Right lobe of liver (tissue), 6 donors: ENCODE measurements at regions not wholly inside any gene's neighbourhood (a gene's known extent, or its start where the extent isn't known, plus 50 kb on each side); places are given as distances from the start of the nearest gene placed in this dataset.

ENCODE experiments used
- ATAC-seq, 4 donors: fragments of 200-7000 bp; cut with Tn5 transposase; one replicate each; pipeline ENCODE4 v1.9.1; 2020; ENCODE audit warnings: mild to moderate bottlenecking in 4 of 4, moderate library complexity in 4 of 4
- DNase-seq, 3 donors: peaks; one replicate each; pipeline ENCODE4 v3.0.0-alpha.2; 2020
- H3K27ac ChIP-seq, 3 donors: fragments of 200-600 bp; one replicate each; pipeline ENCODE4 v1.8.0; 2022
- H3K27me3 ChIP-seq, 2 donors: fragments of 200-600 bp; one replicate each; pipeline ENCODE4 v1.8.0; 2022
- H3K36me3 ChIP-seq, 4 donors: fragments of 200-600 bp; sonication (generic) in 1 of 4; one replicate each; pipeline versions ENCODE4 v1.5.1 to v1.8.0; 2017 to 2022; ENCODE audit warnings: control low read depth in 1 of 4
- H3K4me1 ChIP-seq, 4 donors: fragments of 200-600 bp; sonication (generic) in 1 of 4; one replicate each; pipeline versions ENCODE4 v1.5.1 to v1.8.0; 2017 to 2022; ENCODE audit warnings: control low read depth in 1 of 4
- H3K4me3 ChIP-seq, 3 donors: fragments of 200-600 bp; one replicate each; pipeline ENCODE4 v1.8.0; 2022
- H3K9me3 ChIP-seq, 4 donors: fragments of 200-600 bp; sonication (generic) in 1 of 4; one replicate each; pipeline versions ENCODE4 v1.5.1 to v1.8.0; 2017 to 2022; ENCODE audit warnings: control low read depth in 1 of 4
- POLR2A ChIP-seq: fragments of 450-650 bp; IDR thresholded peaks from one replicate; pipeline ENCODE4 v1.6.1; 2017; ENCODE audit warnings: antibody characterized with exemption, mild to moderate bottlenecking
- WGBS: methylation state at CpG from one replicate; pipeline ENCODE4 v1.1.6; 2018; ENCODE audit warnings: low coverage, low lambda C conversion rate; ENCODE audit not compliant: insufficient coverage; ENCODE audit errors: missing lambda C conversion rate; 5-methylcytosine and 5-hydroxymethylcytosine counted together
- intact Hi-C, 2 donors: fragments of 100-400 bp; cut with DNase I; formaldehyde crosslinking; loops; one replicate each; pipeline versions ENCODE4 v1.11.2 to v1.14.1; 2022
- TF ChIP-seq, protein P1 (sequence below), 4 donors: fragments of 200-600 bp in 3 of 4; fragments of 450-650 bp in 1 of 4; IDR thresholded peaks; one replicate each; pipeline versions ENCODE4 v1.5.1 to v1.8.0; 2016 to 2022; ENCODE audit warnings: antibody characterized with exemption in 4 of 4, mild to moderate bottlenecking in 2 of 4
- donor health status: DM: no; HTN: yes; CAD: no.
- donor health status: DM: no; HTN: no; CAD: no.
- donor health status: DM: no; HTN: no; CAD: no.
- donor health status: DM: no; HTN: yes; CAD: no.
- donor health status: DM: no; HTN: yes; CAD: no.

DNA sequence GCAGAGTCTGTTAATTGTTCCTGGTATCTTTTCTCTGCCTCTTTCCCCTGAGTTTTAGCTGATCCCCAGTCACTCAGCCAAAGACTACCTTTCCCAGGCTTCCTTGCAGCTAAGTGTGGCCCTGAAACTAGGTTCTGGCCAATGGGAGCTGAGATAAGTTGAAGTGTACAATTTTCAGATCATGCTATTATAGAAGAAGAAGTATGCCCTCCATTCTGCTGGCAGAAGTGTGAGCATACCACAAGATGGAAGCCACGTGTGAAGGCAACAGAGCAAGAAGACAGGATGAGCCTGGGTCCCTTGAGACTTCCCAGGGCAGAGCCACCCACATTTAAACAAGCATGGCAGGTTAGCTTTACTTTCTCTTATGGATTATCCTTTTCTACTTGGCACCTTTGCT, 273.2 kb downstream of the HIVEP2 start:
- ATAC-seq: no peak
- H3K4me3 ChIP-seq: no peak overlapping the region
- TF ChIP-seq, protein P1, sequence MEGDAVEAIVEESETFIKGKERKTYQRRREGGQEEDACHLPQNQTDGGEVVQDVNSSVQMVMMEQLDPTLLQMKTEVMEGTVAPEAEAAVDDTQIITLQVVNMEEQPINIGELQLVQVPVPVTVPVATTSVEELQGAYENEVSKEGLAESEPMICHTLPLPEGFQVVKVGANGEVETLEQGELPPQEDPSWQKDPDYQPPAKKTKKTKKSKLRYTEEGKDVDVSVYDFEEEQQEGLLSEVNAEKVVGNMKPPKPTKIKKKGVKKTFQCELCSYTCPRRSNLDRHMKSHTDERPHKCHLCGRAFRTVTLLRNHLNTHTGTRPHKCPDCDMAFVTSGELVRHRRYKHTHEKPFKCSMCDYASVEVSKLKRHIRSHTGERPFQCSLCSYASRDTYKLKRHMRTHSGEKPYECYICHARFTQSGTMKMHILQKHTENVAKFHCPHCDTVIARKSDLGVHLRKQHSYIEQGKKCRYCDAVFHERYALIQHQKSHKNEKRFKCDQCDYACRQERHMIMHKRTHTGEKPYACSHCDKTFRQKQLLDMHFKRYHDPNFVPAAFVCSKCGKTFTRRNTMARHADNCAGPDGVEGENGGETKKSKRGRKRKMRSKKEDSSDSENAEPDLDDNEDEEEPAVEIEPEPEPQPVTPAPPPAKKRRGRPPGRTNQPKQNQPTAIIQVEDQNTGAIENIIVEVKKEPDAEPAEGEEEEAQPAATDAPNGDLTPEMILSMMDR (IDR thresholded peaks at IDR 0.05): no peak
- TF ChIP-seq POLR2A: no peak
- H3K9me3 ChIP-seq: no peaks in the 10 kb centered on the region
- no peak for DNase-seq
- H3K36me3 ChIP-seq: no peaks in the 10 kb centered on the region
- H3K4me1 ChIP-seq: peaks cover 0 to 10% (median 0%) of the 10 kb centered on the region in 4 donors
- no peak overlapping the region for H3K27ac ChIP-seq
- WGBS: 40% methylated on average over 1 of the region's 1 CpG
- H3K27me3 ChIP-seq: no peaks in the 10 kb centered on the region
- intact Hi-C loops: no loop called here

GRCh38 chr6:142675517-142675916, 269.5 kb downstream of the HIVEP2 start:
- Histone ChIP-seq H3K4me3 (no peak overlapping the region), H3K36me3 (no peaks in the 10 kb centered on the region), H3K27ac (no peak overlapping the region), H3K4me1 (no peaks in the 10 kb centered on the region), H3K9me3 (no peaks in the 10 kb centered on the region), H3K27me3 (no peaks in the 10 kb centered on the region)
- TF ChIP-seq, protein P1 (IDR thresholded peaks at IDR 0.05): no peak
- TF ChIP-seq POLR2A: no peak
- DNase-seq (no peak), ATAC-seq (no peak)
- intact Hi-C loops: no loop called here
- no CpG with 5 or more reads among the region's 5 CpGs for WGBS

- no peak for ATAC-seq
- H3K36me3 ChIP-seq: no peaks in the 10 kb centered on the region
- intact Hi-C loops: no loop called here
- no peaks in the 10 kb centered on the region for H3K27me3 ChIP-seq
- H3K27ac ChIP-seq: no peak overlapping the region
- no peak overlapping the region for H3K4me3 ChIP-seq
- 47% methylated on average over 5 of the region's 5 CpGs for WGBS
- no peaks in the 10 kb centered on the region for H3K4me1 ChIP-seq
- TF ChIP-seq, protein P1 (IDR thresholded peaks at IDR 0.05): no peak
- no peak for TF ChIP-seq POLR2A
- DNase-seq: no peak
- H3K9me3 ChIP-seq: no peaks in the 10 kb centered on the region
Measured at GRCh38 chr6:142676027-142676443, 268.9 kb downstream of the HIVEP2 start.

GRCh38 chr6:142676647-142677192, 268.3 kb downstream of the HIVEP2 start:
- no peaks in the 10 kb centered on the region for H3K27me3 ChIP-seq
- TF ChIP-seq, protein P1 (IDR thresholded peaks at IDR 0.05): no peak
- no peak for TF ChIP-seq POLR2A
- H3K27ac ChIP-seq: no peak overlapping the region
- H3K36me3 ChIP-seq: no peaks in the 10 kb centered on the region
- H3K4me1 ChIP-seq: no peaks in the 10 kb centered on the region
- ATAC-seq (no peak), DNase-seq (no peak)
- intact Hi-C loops: no loop called here
- no peaks in the 10 kb centered on the region for H3K9me3 ChIP-seq
- WGBS: 71% methylated on average over 5 of the region's 5 CpGs
- H3K4me3 ChIP-seq: no peak overlapping the region
